ENCODE measurements at regions not wholly inside any gene's neighbourhood (a gene's known extent, or its start where the extent isn't known, plus 50 kb on each side); places are given as distances from the start of the nearest gene placed in this dataset.

- TF ChIP-seq REST (IDR thresholded peaks at IDR 0.05; ENCODE audit: low read depth) (no peak), SP1 (IDR thresholded peaks at IDR 0.05; ENCODE audit: low read depth) (no peak), SIN3A (IDR thresholded peaks at IDR 0.05; ENCODE audit: low read depth) (no peak), EZH2 (IDR thresholded peaks at IDR 0.05) (no peak), CBX3 (IDR thresholded peaks at IDR 0.05; ENCODE audit: low read depth) (no peak)
Observed at GRCh38 chr13:107023335-107023734, 455.4 kb upstream of the ARGLU1 start (continued).

DNA sequence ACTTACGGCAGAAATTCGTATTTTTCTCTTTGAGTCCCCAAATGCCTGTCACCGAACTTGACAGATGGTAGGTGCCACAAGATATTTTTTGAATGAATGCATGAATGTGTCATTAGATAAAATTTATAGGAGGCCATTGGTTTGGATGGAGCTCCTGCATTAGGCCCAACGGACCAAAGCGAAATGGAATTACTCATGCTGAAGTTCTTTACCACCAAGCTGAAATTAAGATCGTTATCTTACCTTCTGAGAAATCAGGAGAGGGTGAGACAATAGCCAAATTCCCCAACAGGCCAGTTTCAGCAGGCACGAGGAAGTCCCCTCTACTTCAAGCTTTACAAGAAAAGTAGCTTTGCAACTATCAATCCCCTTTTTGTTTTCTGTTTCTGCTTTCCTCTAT lies 452.5 kb upstream of the ARGLU1 start:
- ChIA-PET POLR2A (no interaction called here), RAD21 (ENCODE audit: low non-redundant PET in 1 of 2, low total read pairs in 2 of 2, uncharacterized antibody in 2 of 2, unreplicated experiment in 2 of 2) (no interaction called here), CTCF (no interaction called here)
- BruUV-seq (replicated peaks): no TSS peak
- DNase-seq (ENCODE audit: low read depth, low spot score) (no peak), ATAC-seq (no peak)
- Histone ChIP-seq H3K36me3 (ENCODE audit: control insufficient read depth in 1 of 2, insufficient read depth in 2 of 2, low read length in 2 of 2) (no peaks in the 10 kb centered on the region), H3K4me3 (replicated peaks in 1 of 2; ENCODE audit: low read depth in 1 of 2, low read length in 2 of 2) (no peak overlapping the region), H3K9me3 (ENCODE audit: control insufficient read depth in 1 of 2, insufficient read depth in 1 of 2, low read depth in 1 of 2, low read length in 2 of 2) (no peaks in the 10 kb centered on the region), H3K9me2 (ENCODE audit: insufficient read depth) (no peaks in the 10 kb centered on the region), H3K4me2 (ENCODE audit: low read length) (no peak overlapping the region), H3K4me1 (ENCODE audit: control insufficient read depth in 1 of 2, insufficient read depth in 2 of 2, low read length in 2 of 2) (no peaks in the 10 kb centered on the region), H3K9ac (ENCODE audit: low read length) (no peak overlapping the region), H4K20me1 (ENCODE audit: insufficient read depth) (no peaks in the 10 kb centered on the region), H3K27me3 (ENCODE audit: insufficient read depth, low read length) (no peaks in the 10 kb centered on the region), H2AFZ (ENCODE audit: low read depth, low read length, poor library complexity, severe bottlenecking) (no peak overlapping the region), H3K27ac (ENCODE audit: low read depth, low read length) (no peak overlapping the region), H3K79me2 (ENCODE audit: insufficient read depth, low read length) (no peaks in the 10 kb centered on the region)
- TF ChIP-seq SRF (IDR thresholded peaks at IDR 0.05; ENCODE audit: low read depth) (no peak), ZFX (IDR thresholded peaks at IDR 0.05) (no peak), YY1 (IDR thresholded peaks at IDR 0.05; ENCODE audit: extremely low read depth, insufficient replicate concordance, low read depth, low read length) (no peak)
- intact Hi-C loops (cut with micrococcal nuclease): no loop called here
